A549 (cell line): ENCODE measurements at regions not wholly inside any gene's neighbourhood (a gene's known extent, or its start where the extent isn't known, plus 50 kb on each side); places are given as distances from the start of the nearest gene placed in this dataset.

ENCODE experiments used
- CTCF ChIP-seq: fragments of >200 bp; sonication (Bioruptor Twin); formaldehyde crosslinking; IDR thresholded peaks from 3 replicates; pipeline ENCODE4 v1.5.1; 2016
- PHF8 ChIP-seq: fragments of 200-600 bp; sonication (generic); IDR thresholded peaks from 2 replicates; pipeline ENCODE4 v1.6.1; 2016; ENCODE audit warnings: low read depth, mild to moderate bottlenecking, antibody characterized with exemption, moderate library complexity, borderline replicate concordance

- TF ChIP-seq CTCF, result no peak
- TF ChIP-seq PHF8, result no peak
Measured at GRCh38 chr6:9272671-9273070, 837.3 kb upstream of the SLC35B3 start.
